K562 (cell line): ENCODE measurements at regions not wholly inside any gene's neighbourhood (a gene's known extent, or its start where the extent isn't known, plus 50 kb on each side); places are given as distances from the start of the nearest gene placed in this dataset.
A peak's percentile ranks its signal among the peaks of the same experiment; 100 is the strongest.

Source experiments
- CBFB ChIP-seq: sonication (generic); formaldehyde crosslinking; IDR thresholded peaks from 2 replicates; pipeline ENCODE4 v1.4.0; 2020; ENCODE audit warnings: mild to moderate bottlenecking, missing genetic modification reagents
- FOS ChIP-seq: IDR thresholded peaks from 3 replicates; pipeline ENCODE4 v1.6.1; 2011; ENCODE audit not compliant: insufficient read length; ENCODE audit errors: extremely low read depth
- HDAC1 ChIP-seq, 2 experiments: fragments of 450-650 bp; IDR thresholded peaks; 2 replicates each; pipeline ENCODE4 v1.6.1; 2016 to 2017; ENCODE audit warnings: inconsistent platforms in 1 of 2, mild to moderate bottlenecking in 1 of 2, moderate library complexity in 1 of 2
- IRF2 ChIP-seq: sonication (generic); formaldehyde crosslinking; IDR thresholded peaks from 2 replicates; pipeline ENCODE4 v1.8.1; 2022; ENCODE audit warnings: mild to moderate bottlenecking, missing genetic modification reagents
- MAZ ChIP-seq, 2 experiments: fragments of 450-650 bp in 1 of 2; sonication (generic) in 1 of 2; formaldehyde crosslinking; IDR thresholded peaks in 1 of 2; conservative IDR thresholded peaks in 1 of 2; 2 replicates each; pipeline versions ENCODE4 v1.4.0 to v1.5.0; 2020; ENCODE audit warnings: mild to moderate bottlenecking in 1 of 2, missing genetic modification reagents in 1 of 2
- NFATC3 ChIP-seq: fragments of 450-650 bp; IDR thresholded peaks from 2 replicates; pipeline ENCODE4 v1.6.1; 2017; ENCODE audit warnings: mild to moderate bottlenecking
- POLR3A ChIP-seq: IDR thresholded peaks from 2 replicates; pipeline ENCODE4 v1.6.1; 2011; ENCODE audit warnings: borderline replicate concordance, mild to moderate bottlenecking, moderate library complexity; ENCODE audit not compliant: insufficient read length, insufficient read depth; ENCODE audit errors: extremely low read depth
- SREBF2 ChIP-seq: sonication (generic); formaldehyde crosslinking; IDR thresholded peaks from 2 replicates; pipeline ENCODE4 v1.4.0; 2020; ENCODE audit warnings: mild to moderate bottlenecking, missing genetic modification reagents
- TF ChIP-seq, protein P1 (sequence below): fragments of 450-650 bp; IDR thresholded peaks from 2 replicates; pipeline ENCODE4 v1.6.1; 2016; ENCODE audit warnings: mild to moderate bottlenecking
- TF ChIP-seq, protein P2 (sequence below), 2 experiments: fragments of 450-650 bp in 1 of 2; sonication (generic) in 1 of 2; formaldehyde crosslinking in 1 of 2; IDR thresholded peaks; 2 replicates each; pipeline versions ENCODE4 v1.7.1 to v1.9.0; 2016 to 2022; ENCODE audit warnings: inconsistent platforms in 1 of 2, mild to moderate bottlenecking in 1 of 2, missing genetic modification reagents in 1 of 2
- TF ChIP-seq, protein P3 (sequence below), 2 experiments: fragments of 200-800 bp in 1 of 2; sonication (Bioruptor generic) in 1 of 2; sonication (generic) in 1 of 2; formaldehyde crosslinking in 1 of 2; IDR thresholded peaks in 1 of 2; conservative IDR thresholded peaks in 1 of 2; 2 replicates each; pipeline versions ENCODE4 v1.5.0 to v1.6.1; 2016 to 2020; ENCODE audit warnings: missing compliant biosample characterization in 1 of 2, missing genetic modification characterization in 1 of 2, missing genetic modification reagents in 1 of 2
- TF ChIP-seq, protein P4 (sequence below): fragments of 450-650 bp; IDR thresholded peaks from 2 replicates; pipeline ENCODE4 v1.6.1; 2016; ENCODE audit warnings: low read depth, mild to moderate bottlenecking, moderate library complexity

DNA sequence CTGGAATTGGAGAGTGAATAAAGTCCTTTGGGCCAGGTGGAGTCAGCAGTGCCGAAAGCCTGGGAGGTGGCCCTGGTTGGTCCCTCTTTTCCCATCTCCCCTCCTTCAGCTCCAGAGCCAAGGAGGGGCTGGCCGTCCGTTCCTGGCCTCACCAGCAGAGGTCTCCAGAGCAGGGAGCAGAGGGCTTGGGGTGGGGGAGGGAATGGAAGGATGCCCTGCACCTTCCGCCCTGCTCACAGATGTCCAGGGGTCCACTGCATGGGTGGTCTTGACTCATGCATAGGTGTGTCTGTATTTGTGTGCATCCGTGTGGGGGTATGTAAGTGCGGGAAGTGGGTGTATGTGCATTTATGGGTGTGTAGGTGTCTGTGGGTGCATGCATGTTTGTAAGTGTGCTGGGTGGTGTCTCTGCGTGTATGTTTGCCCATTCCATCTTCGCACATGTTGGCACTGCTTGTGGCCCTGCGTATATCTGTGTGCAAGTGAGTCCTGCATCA is 201.8 kb downstream of the ZFP36L2 start (continued):
- no peak for TF ChIP-seq SREBF2 (CRISPR knock-in tag)
- TF ChIP-seq MAZ (CRISPR knock-in tag; conservative IDR thresholded peaks at IDR 0.05 in 1 of 2, IDR thresholded peaks at IDR 0.05 in 1 of 2), result peak; percentile 60 to 61; a peak in 3 of 4 replicates
- no peak for TF ChIP-seq NFATC3
- TF ChIP-seq POLR3A, result no peak
- TF ChIP-seq, protein P1, sequence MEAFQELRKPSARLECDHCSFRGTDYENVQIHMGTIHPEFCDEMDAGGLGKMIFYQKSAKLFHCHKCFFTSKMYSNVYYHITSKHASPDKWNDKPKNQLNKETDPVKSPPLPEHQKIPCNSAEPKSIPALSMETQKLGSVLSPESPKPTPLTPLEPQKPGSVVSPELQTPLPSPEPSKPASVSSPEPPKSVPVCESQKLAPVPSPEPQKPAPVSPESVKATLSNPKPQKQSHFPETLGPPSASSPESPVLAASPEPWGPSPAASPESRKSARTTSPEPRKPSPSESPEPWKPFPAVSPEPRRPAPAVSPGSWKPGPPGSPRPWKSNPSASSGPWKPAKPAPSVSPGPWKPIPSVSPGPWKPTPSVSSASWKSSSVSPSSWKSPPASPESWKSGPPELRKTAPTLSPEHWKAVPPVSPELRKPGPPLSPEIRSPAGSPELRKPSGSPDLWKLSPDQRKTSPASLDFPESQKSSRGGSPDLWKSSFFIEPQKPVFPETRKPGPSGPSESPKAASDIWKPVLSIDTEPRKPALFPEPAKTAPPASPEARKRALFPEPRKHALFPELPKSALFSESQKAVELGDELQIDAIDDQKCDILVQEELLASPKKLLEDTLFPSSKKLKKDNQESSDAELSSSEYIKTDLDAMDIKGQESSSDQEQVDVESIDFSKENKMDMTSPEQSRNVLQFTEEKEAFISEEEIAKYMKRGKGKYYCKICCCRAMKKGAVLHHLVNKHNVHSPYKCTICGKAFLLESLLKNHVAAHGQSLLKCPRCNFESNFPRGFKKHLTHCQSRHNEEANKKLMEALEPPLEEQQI, result no peak
- TF ChIP-seq IRF2 (CRISPR knock-in tag), result no peak
- TF ChIP-seq FOS, result no peak
- TF ChIP-seq CBFB, result no peak
- TF ChIP-seq, protein P2, sequence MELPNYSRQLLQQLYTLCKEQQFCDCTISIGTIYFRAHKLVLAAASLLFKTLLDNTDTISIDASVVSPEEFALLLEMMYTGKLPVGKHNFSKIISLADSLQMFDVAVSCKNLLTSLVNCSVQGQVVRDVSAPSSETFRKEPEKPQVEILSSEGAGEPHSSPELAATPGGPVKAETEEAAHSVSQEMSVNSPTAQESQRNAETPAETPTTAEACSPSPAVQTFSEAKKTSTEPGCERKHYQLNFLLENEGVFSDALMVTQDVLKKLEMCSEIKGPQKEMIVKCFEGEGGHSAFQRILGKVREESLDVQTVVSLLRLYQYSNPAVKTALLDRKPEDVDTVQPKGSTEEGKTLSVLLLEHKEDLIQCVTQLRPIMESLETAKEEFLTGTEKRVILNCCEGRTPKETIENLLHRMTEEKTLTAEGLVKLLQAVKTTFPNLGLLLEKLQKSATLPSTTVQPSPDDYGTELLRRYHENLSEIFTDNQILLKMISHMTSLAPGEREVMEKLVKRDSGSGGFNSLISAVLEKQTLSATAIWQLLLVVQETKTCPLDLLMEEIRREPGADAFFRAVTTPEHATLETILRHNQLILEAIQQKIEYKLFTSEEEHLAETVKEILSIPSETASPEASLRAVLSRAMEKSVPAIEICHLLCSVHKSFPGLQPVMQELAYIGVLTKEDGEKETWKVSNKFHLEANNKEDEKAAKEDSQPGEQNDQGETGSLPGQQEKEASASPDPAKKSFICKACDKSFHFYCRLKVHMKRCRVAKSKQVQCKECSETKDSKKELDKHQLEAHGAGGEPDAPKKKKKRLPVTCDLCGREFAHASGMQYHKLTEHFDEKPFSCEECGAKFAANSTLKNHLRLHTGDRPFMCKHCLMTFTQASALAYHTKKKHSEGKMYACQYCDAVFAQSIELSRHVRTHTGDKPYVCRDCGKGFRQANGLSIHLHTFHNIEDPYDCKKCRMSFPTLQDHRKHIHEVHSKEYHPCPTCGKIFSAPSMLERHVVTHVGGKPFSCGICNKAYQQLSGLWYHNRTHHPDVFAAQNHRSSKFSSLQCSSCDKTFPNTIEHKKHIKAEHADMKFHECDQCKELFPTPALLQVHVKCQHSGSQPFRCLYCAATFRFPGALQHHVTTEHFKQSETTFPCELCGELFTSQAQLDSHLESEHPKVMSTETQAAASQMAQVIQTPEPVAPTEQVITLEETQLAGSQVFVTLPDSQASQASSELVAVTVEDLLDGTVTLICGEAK (IDR thresholded peaks at IDR 0.05), result no peak
- TF ChIP-seq, protein P2 (CRISPR knock-in tag; IDR thresholded peaks at IDR 0.05), result no peak
- TF ChIP-seq, protein P3, sequence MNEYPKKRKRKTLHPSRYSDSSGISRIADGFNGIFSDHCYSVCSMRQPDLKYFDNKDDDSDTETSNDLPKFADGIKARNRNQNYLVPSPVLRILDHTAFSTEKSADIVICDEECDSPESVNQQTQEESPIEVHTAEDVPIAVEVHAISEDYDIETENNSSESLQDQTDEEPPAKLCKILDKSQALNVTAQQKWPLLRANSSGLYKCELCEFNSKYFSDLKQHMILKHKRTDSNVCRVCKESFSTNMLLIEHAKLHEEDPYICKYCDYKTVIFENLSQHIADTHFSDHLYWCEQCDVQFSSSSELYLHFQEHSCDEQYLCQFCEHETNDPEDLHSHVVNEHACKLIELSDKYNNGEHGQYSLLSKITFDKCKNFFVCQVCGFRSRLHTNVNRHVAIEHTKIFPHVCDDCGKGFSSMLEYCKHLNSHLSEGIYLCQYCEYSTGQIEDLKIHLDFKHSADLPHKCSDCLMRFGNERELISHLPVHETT (CRISPR knock-in tag; conservative IDR thresholded peaks at IDR 0.05 in 1 of 2, IDR thresholded peaks at IDR 0.05 in 1 of 2), result no peak
- TF ChIP-seq HDAC1 (IDR thresholded peaks at IDR 0.05), result peak in 1 of 2 experiments; percentile 50; a peak in 2 of 4 replicates
- TF ChIP-seq, protein P4, sequence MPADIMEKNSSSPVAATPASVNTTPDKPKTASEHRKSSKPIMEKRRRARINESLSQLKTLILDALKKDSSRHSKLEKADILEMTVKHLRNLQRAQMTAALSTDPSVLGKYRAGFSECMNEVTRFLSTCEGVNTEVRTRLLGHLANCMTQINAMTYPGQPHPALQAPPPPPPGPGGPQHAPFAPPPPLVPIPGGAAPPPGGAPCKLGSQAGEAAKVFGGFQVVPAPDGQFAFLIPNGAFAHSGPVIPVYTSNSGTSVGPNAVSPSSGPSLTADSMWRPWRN, result no peak
